ENCODE measurements at regions not wholly inside any gene's neighbourhood (a gene's known extent, or its start where the extent isn't known, plus 50 kb on each side); places are given as distances from the start of the nearest gene placed in this dataset.

- TF ChIP-seq CBX8 (IDR thresholded peaks at IDR 0.05; ENCODE audit: borderline replicate concordance, extremely low read depth, low read depth, low read length, poor library complexity, severe bottlenecking) = no peak
- no peak for TF ChIP-seq MAX (CRISPR knock-in tag; IDR thresholded peaks at IDR 0.05)
- no peak for TF ChIP-seq ZNF274 (IDR thresholded peaks at IDR 0.05; ENCODE audit: borderline replicate concordance, low read depth, low read length)
- no peak for TF ChIP-seq BHLHE40 (IDR thresholded peaks at IDR 0.05; ENCODE audit: low read length)
- no peak for TF ChIP-seq CTCF (IDR thresholded peaks at IDR 0.05 in 2 of 3, conservative IDR thresholded peaks at IDR 0.05 in 1 of 3; ENCODE audit: insufficient read depth in 2 of 3, low read depth in 1 of 3, low read length in 3 of 3)
- TF ChIP-seq CCAR2 (IDR thresholded peaks at IDR 0.05; ENCODE audit: low read depth, low read length) = no peak
- no peak for TF ChIP-seq DEAF1 (CRISPR knock-in tag; IDR thresholded peaks at IDR 0.05)
- TF ChIP-seq MXI1 (IDR thresholded peaks at IDR 0.05; ENCODE audit: low read depth, low read length) = no peak
- no peak for TF ChIP-seq ZNF639 (CRISPR knock-in tag; conservative IDR thresholded peaks at IDR 0.05 in 1 of 2, IDR thresholded peaks at IDR 0.05 in 1 of 2)
- TF ChIP-seq SP1 (CRISPR knock-in tag; IDR thresholded peaks at IDR 0.05) = no peak
Measured at GRCh38 chr16:13414154-13414553, 505.8 kb upstream of the ERCC4 start.
